Activated naive CD4-positive, alpha-beta T cell treated with anti-CD3 and anti-CD28 coated beads, Interleukin-2, amount 50 U/mL, for 24 hours (primary cell): ENCODE measurements at regions not wholly inside any gene's neighbourhood (a gene's known extent, or its start where the extent isn't known, plus 50 kb on each side); places are given as distances from the start of the nearest gene placed in this dataset.

Source experiments
- H3K27ac Mint-ChIP-seq: one replicate; pipeline ENCODE4 v1.8.0; 2021; ENCODE audit warnings: mild to moderate bottlenecking, mixed read lengths
- H3K27me3 Mint-ChIP-seq: one replicate; pipeline ENCODE4 v1.8.0; 2021; ENCODE audit warnings: mixed read lengths
- H3K36me3 Mint-ChIP-seq: one replicate; pipeline ENCODE4 v1.8.0; 2021; ENCODE audit warnings: mixed read lengths
- H3K4me1 Mint-ChIP-seq: one replicate; pipeline ENCODE4 v1.8.0; 2021; ENCODE audit warnings: mixed read lengths
- H3K4me3 Mint-ChIP-seq: one replicate; pipeline ENCODE4 v1.8.0; 2021; ENCODE audit warnings: mild to moderate bottlenecking, mixed read lengths
- H3K9me3 Mint-ChIP-seq: one replicate; pipeline ENCODE4 v1.8.0; 2021; ENCODE audit warnings: mixed read lengths

GRCh38 chr6:8556370-8557013 lies 121.1 kb upstream of the SLC35B3 start:
- no peak overlapping the region for H3K4me3 Mint-ChIP-seq
- no peak overlapping the region for H3K27ac Mint-ChIP-seq
- H3K4me1 Mint-ChIP-seq, result no peaks in the 10 kb centered on the region
- H3K9me3 Mint-ChIP-seq, result peaks cover 6% of the 10 kb centered on the region
- H3K36me3 Mint-ChIP-seq, result no peaks in the 10 kb centered on the region
- peaks cover 2% of the 10 kb centered on the region for H3K27me3 Mint-ChIP-seq

GRCh38 chr6:8551993-8552392 lies 116.6 kb upstream of the SLC35B3 start:
- Mint-ChIP-seq H3K27me3 (peaks cover 1% of the 10 kb centered on the region), H3K4me1 (no peaks in the 10 kb centered on the region), H3K27ac (no peak overlapping the region), H3K4me3 (no peak overlapping the region), H3K9me3 (no peaks in the 10 kb centered on the region), H3K36me3 (no peaks in the 10 kb centered on the region)

- H3K27me3 Mint-ChIP-seq, result peaks cover 1% of the 10 kb centered on the region
- no peaks in the 10 kb centered on the region for H3K4me1 Mint-ChIP-seq
- no peak overlapping the region for H3K4me3 Mint-ChIP-seq
- H3K9me3 Mint-ChIP-seq, result no peaks in the 10 kb centered on the region
- H3K27ac Mint-ChIP-seq, result no peak overlapping the region
- no peaks in the 10 kb centered on the region for H3K36me3 Mint-ChIP-seq
Measured at GRCh38 chr6:8551386-8551785, 116.0 kb upstream of the SLC35B3 start.

GRCh38 chr6:8549074-8549790 lies 113.9 kb upstream of the SLC35B3 start:
- H3K4me1 Mint-ChIP-seq, result no peaks in the 10 kb centered on the region
- H3K27ac Mint-ChIP-seq, result no peak overlapping the region
- no peaks in the 10 kb centered on the region for H3K9me3 Mint-ChIP-seq
- H3K27me3 Mint-ChIP-seq, result peaks cover 2% of the 10 kb centered on the region
- no peaks in the 10 kb centered on the region for H3K36me3 Mint-ChIP-seq
- no peak overlapping the region for H3K4me3 Mint-ChIP-seq

- no peak overlapping the region for H3K4me3 Mint-ChIP-seq
- no peaks in the 10 kb centered on the region for H3K36me3 Mint-ChIP-seq
- H3K4me1 Mint-ChIP-seq, result no peaks in the 10 kb centered on the region
- H3K9me3 Mint-ChIP-seq, result no peaks in the 10 kb centered on the region
- H3K27me3 Mint-ChIP-seq, result peaks cover 1% of the 10 kb centered on the region
- no peak overlapping the region for H3K27ac Mint-ChIP-seq
Measured at GRCh38 chr6:8546496-8546895, 111.2 kb upstream of the SLC35B3 start.

GRCh38 chr6:8545336-8545735 lies 110.0 kb upstream of the SLC35B3 start:
- Mint-ChIP-seq H3K9me3 (peaks cover 9% of the 10 kb centered on the region), H3K27ac (no peak overlapping the region), H3K4me3 (no peak overlapping the region), H3K4me1 (no peaks in the 10 kb centered on the region), H3K36me3 (no peaks in the 10 kb centered on the region), H3K27me3 (peaks cover 1% of the 10 kb centered on the region)

- Mint-ChIP-seq H3K36me3 (peaks cover 3% of the 10 kb centered on the region), H3K9me3 (peaks cover 20% of the 10 kb centered on the region), H3K27ac (no peak overlapping the region), H3K4me1 (no peaks in the 10 kb centered on the region), H3K4me3 (no peak overlapping the region), H3K27me3 (peaks cover 1% of the 10 kb centered on the region)
Measured at GRCh38 chr6:8543714-8544113, 108.4 kb upstream of the SLC35B3 start.

GRCh38 chr6:8539453-8539852 lies 104.1 kb upstream of the SLC35B3 start:
- H3K36me3 Mint-ChIP-seq, result peaks cover 3% of the 10 kb centered on the region
- H3K4me3 Mint-ChIP-seq, result no peak overlapping the region
- H3K27ac Mint-ChIP-seq, result no peak overlapping the region
- H3K27me3 Mint-ChIP-seq, result peaks cover under 1% of the 10 kb centered on the region
- peaks cover 26% of the 10 kb centered on the region for H3K9me3 Mint-ChIP-seq
- H3K4me1 Mint-ChIP-seq, result no peaks in the 10 kb centered on the region

- H3K27me3 Mint-ChIP-seq, result no peaks in the 10 kb centered on the region
- H3K27ac Mint-ChIP-seq, result no peak overlapping the region
- peaks cover 26% of the 10 kb centered on the region for H3K9me3 Mint-ChIP-seq
- no peaks in the 10 kb centered on the region for H3K4me1 Mint-ChIP-seq
- peaks cover 3% of the 10 kb centered on the region for H3K36me3 Mint-ChIP-seq
- no peak overlapping the region for H3K4me3 Mint-ChIP-seq
Measured at GRCh38 chr6:8536122-8536521, 100.8 kb upstream of the SLC35B3 start.

- H3K4me1 Mint-ChIP-seq, result no peaks in the 10 kb centered on the region
- H3K9me3 Mint-ChIP-seq, result peaks cover 19% of the 10 kb centered on the region
- H3K27ac Mint-ChIP-seq, result no peak overlapping the region
- H3K27me3 Mint-ChIP-seq, result no peaks in the 10 kb centered on the region
- H3K4me3 Mint-ChIP-seq, result no peak overlapping the region
- peaks cover 3% of the 10 kb centered on the region for H3K36me3 Mint-ChIP-seq
Measured at GRCh38 chr6:8535519-8535918, 100.2 kb upstream of the SLC35B3 start.

GRCh38 chr6:8530785-8531435 lies 95.6 kb upstream of the SLC35B3 start:
- no peak overlapping the region for H3K27ac Mint-ChIP-seq
- H3K4me3 Mint-ChIP-seq, result no peak overlapping the region
- H3K27me3 Mint-ChIP-seq, result no peaks in the 10 kb centered on the region
- H3K9me3 Mint-ChIP-seq, result no peaks in the 10 kb centered on the region
- no peaks in the 10 kb centered on the region for H3K36me3 Mint-ChIP-seq
- H3K4me1 Mint-ChIP-seq, result no peaks in the 10 kb centered on the region

- H3K27me3 Mint-ChIP-seq, result no peaks in the 10 kb centered on the region
Measured at GRCh38 chr6:8529250-8529649, 93.9 kb upstream of the SLC35B3 start.

GRCh38 chr6:8527818-8528217 lies 92.5 kb upstream of the SLC35B3 start:
- H3K9me3 Mint-ChIP-seq, result no peaks in the 10 kb centered on the region
- no peaks in the 10 kb centered on the region for H3K36me3 Mint-ChIP-seq
- no peak overlapping the region for H3K27ac Mint-ChIP-seq
- H3K4me3 Mint-ChIP-seq, result no peak overlapping the region
- H3K27me3 Mint-ChIP-seq, result no peaks in the 10 kb centered on the region
- no peaks in the 10 kb centered on the region for H3K4me1 Mint-ChIP-seq

More at GRCh38 chr6:8529250-8529649, 93.9 kb upstream of the SLC35B3 start:
- Mint-ChIP-seq H3K9me3 (no peaks in the 10 kb centered on the region), H3K4me1 (no peaks in the 10 kb centered on the region), H3K4me3 (no peak overlapping the region), H3K36me3 (no peaks in the 10 kb centered on the region), H3K27ac (no peak overlapping the region)

- H3K36me3 Mint-ChIP-seq, result no peaks in the 10 kb centered on the region
- no peaks in the 10 kb centered on the region for H3K4me1 Mint-ChIP-seq
- no peak overlapping the region for H3K27ac Mint-ChIP-seq
- H3K9me3 Mint-ChIP-seq, result peaks cover 7% of the 10 kb centered on the region
- no peaks in the 10 kb centered on the region for H3K27me3 Mint-ChIP-seq
- H3K4me3 Mint-ChIP-seq, result no peak overlapping the region
Measured at GRCh38 chr6:8526624-8527023, 91.3 kb upstream of the SLC35B3 start.

GRCh38 chr6:8525370-8525769 lies 90.0 kb upstream of the SLC35B3 start:
- no peak overlapping the region for H3K4me3 Mint-ChIP-seq
- no peaks in the 10 kb centered on the region for H3K36me3 Mint-ChIP-seq
- no peak overlapping the region for H3K27ac Mint-ChIP-seq

GRCh38 chr6:8513174-8513573 lies 77.8 kb upstream of the SLC35B3 start:
- Mint-ChIP-seq H3K36me3 (no peaks in the 10 kb centered on the region), H3K9me3 (no peaks in the 10 kb centered on the region), H3K27me3 (peaks cover 3% of the 10 kb centered on the region), H3K27ac (no peak overlapping the region), H3K4me3 (no peak overlapping the region), H3K4me1 (no peaks in the 10 kb centered on the region)

More at GRCh38 chr6:8525370-8525769, 90.0 kb upstream of the SLC35B3 start:
- Mint-ChIP-seq H3K9me3 (peaks cover 7% of the 10 kb centered on the region), H3K4me1 (no peaks in the 10 kb centered on the region), H3K27me3 (peaks cover under 1% of the 10 kb centered on the region)
